Tibial nerve (tissue), 4 donors: ENCODE measurements at regions not wholly inside any gene's neighbourhood (a gene's known extent, or its start where the extent isn't known, plus 50 kb on each side); places are given as distances from the start of the nearest gene placed in this dataset.
"Not testable (repeated sequence)": the region's sequence is repeated elsewhere in the genome, so short reads cannot be mapped to it uniquely, and the experiment has no call there.

ENCODE experiments used
- DNase-seq, 2 donors: peaks; one replicate each; pipeline ENCODE4 v3.0.0-alpha.2; 2019; ENCODE audit warnings: low spot score in 2 of 2
- H3K27ac ChIP-seq, 4 donors: fragments of 200-600 bp; sonication (generic) in 3 of 4; one replicate each; pipeline ENCODE4 v1.5.1; 2017 to 2019; ENCODE audit warnings: mild to moderate bottlenecking in 1 of 4
- H3K27me3 ChIP-seq, 2 donors: fragments of 200-600 bp; sonication (generic) in 1 of 2; one replicate each; pipeline versions ENCODE4 v1.5.1 to v1.6.0; 2017 to 2019
- H3K36me3 ChIP-seq, 3 donors: fragments of 200-600 bp; sonication (generic); one replicate each; pipeline ENCODE4 v1.5.1; 2018 to 2019
- H3K4me1 ChIP-seq, 4 donors: fragments of 200-600 bp; sonication (generic) in 3 of 4; one replicate each; pipeline ENCODE4 v1.5.1; 2017 to 2019
- H3K4me3 ChIP-seq, 4 donors: fragments of 200-600 bp; sonication (generic) in 3 of 4; one replicate each; pipeline ENCODE4 v1.5.1; 2017 to 2019; ENCODE audit warnings: mild to moderate bottlenecking in 1 of 4, moderate library complexity in 1 of 4
- H3K9me3 ChIP-seq, 4 donors: fragments of 200-600 bp; sonication (generic) in 3 of 4; one replicate each; pipeline ENCODE4 v1.5.1; 2017 to 2019
- EP300 ChIP-seq, 2 donors: sonication (generic); formaldehyde crosslinking; IDR thresholded peaks; one replicate each; pipeline ENCODE4 v1.6.1; 2017; ENCODE audit warnings: antibody characterized with exemption in 2 of 2, mild to moderate bottlenecking in 1 of 2
- POLR2A ChIP-seq, 2 donors: fragments of 450-650 bp; IDR thresholded peaks; one replicate each; pipeline ENCODE4 v1.6.1; 2017; ENCODE audit warnings: antibody characterized with exemption in 2 of 2, mild to moderate bottlenecking in 2 of 2, moderate library complexity in 2 of 2
- WGBS, 2 donors: methylation state at CpG; one replicate each; pipeline ENCODE4 v1.1.5; 2018; 5-methylcytosine and 5-hydroxymethylcytosine counted together
- TF ChIP-seq, protein P1 (sequence below), 5 experiments: fragments of 200-600 bp in 3 of 5; fragments of 450-650 bp in 2 of 5; sonication (generic) in 3 of 5; IDR thresholded peaks; one replicate each; pipeline ENCODE4 v1.5.1; 2016 to 2019; ENCODE audit warnings: antibody characterized with exemption in 5 of 5, mild to moderate bottlenecking in 3 of 5, moderate library complexity in 2 of 5

DNA sequence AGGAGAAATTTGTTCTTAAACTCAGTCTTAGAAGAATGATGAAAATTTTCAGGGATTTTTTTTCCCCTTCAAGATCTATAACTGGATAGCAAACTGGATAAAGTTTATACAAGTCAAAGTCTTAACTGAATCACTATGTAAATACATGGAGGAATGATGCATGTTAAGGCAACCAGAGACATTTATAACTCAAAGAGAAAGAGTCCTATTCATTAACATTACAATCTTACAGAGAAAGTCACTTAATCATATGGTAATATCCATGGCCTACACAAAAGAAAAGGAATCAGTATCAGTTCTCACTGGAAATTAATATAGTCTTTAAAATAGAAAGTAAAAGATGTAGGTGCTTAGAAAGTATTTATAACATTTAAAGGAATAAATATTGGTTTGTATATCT, 869.1 kb downstream of the TBL1XR1 start:
- no peaks in the 10 kb centered on the region for H3K36me3 ChIP-seq
- TF ChIP-seq, protein P1, sequence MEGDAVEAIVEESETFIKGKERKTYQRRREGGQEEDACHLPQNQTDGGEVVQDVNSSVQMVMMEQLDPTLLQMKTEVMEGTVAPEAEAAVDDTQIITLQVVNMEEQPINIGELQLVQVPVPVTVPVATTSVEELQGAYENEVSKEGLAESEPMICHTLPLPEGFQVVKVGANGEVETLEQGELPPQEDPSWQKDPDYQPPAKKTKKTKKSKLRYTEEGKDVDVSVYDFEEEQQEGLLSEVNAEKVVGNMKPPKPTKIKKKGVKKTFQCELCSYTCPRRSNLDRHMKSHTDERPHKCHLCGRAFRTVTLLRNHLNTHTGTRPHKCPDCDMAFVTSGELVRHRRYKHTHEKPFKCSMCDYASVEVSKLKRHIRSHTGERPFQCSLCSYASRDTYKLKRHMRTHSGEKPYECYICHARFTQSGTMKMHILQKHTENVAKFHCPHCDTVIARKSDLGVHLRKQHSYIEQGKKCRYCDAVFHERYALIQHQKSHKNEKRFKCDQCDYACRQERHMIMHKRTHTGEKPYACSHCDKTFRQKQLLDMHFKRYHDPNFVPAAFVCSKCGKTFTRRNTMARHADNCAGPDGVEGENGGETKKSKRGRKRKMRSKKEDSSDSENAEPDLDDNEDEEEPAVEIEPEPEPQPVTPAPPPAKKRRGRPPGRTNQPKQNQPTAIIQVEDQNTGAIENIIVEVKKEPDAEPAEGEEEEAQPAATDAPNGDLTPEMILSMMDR (IDR thresholded peaks at IDR 0.05): no peak
- TF ChIP-seq POLR2A (IDR thresholded peaks at IDR 0.05): no peak
- no peak for TF ChIP-seq EP300 (IDR thresholded peaks at IDR 0.05)
- H3K27ac ChIP-seq: no peak overlapping the region
- H3K4me1 ChIP-seq: no peaks in the 10 kb centered on the region
- H3K9me3 ChIP-seq: no peaks in the 10 kb centered on the region
- DNase-seq: no peak
- H3K27me3 ChIP-seq: no peaks in the 10 kb centered on the region
- H3K4me3 ChIP-seq: no peak overlapping the region

DNA sequence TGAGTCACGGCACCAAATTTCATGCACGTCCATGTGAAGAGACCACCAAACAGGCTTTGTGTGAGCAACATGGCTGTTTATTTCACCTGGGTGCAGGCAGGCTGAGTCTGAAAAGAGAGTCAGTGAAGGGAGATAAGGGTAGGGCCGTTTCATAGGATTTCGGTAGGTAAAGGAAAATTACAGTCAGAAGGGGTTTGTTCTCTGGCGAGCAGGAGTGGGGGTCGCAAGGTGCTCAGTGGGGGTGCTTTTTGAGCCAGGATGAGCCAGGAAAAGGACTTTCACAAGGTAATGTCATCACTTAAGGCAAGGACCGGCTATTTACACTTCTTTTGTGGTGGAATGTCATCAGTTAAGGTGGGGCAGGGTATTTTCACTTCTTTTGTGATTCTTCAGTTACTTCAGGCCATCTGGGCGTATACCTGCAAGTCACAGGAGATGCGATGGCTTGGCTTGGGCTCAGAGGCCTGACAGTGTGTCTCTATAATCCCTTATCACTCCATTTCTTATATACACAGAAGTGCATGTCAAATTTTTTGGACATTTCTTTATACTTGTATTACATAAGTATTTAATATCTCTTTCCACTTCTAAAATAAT, 870.3 kb downstream of the TBL1XR1 start:
- H3K36me3 ChIP-seq, DNase-seq, H3K4me3 ChIP-seq, H3K9me3 ChIP-seq, H3K27me3 ChIP-seq, H3K27ac ChIP-seq, H3K4me1 ChIP-seq: not testable (repeated sequence)
- WGBS, 2 donors: 82 to 90% methylated on average over 9 of the region's 9 CpGs

DNA sequence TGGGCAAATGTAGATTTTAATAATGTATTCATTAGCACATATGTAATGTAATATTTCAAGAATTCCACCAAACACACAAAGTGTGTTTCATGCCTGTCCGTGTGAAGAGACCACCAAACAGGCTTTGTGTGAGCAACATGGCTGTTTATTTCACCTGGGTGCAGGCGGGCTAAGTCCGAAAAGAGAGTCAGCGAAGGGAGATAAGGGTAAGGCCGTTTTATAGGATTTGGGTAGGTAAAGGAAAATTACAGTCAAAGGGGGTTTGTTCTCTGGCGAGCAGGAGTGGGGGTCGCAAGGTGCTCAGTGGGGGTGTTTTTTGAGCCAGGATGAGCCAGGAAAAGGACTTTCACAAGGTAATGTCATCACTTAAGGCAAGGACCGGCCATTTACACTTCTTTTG, 875.8 kb downstream of the TBL1XR1 start:
- not testable (repeated sequence) for H3K4me3 ChIP-seq, DNase-seq, H3K36me3 ChIP-seq, H3K9me3 ChIP-seq, H3K27ac ChIP-seq, H3K27me3 ChIP-seq, H3K4me1 ChIP-seq
- 86% methylated on average over 8 of the region's 8 CpGs for WGBS, 2 donors

DNA sequence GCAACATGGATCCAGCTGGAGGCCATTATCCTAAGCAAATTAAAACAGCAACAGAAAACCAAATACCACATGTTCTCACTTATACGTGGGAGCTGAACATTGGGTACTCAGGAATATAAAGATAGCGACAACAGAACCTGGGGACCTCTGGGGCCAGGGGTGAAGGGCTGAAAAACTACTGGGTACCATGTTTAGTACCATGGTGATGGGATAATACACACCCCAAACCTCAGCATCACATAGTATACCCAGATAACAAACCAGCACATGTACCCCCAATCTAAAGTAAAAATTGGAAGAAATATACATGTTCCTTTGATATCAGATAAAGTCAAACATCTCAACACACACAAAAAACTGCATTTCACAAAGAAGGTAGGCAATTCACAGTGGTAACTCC, 876.2 kb downstream of the TBL1XR1 start:
- no peak for TF ChIP-seq POLR2A (IDR thresholded peaks at IDR 0.05)
- TF ChIP-seq, protein P1 (IDR thresholded peaks at IDR 0.05): no peak
- no peak for TF ChIP-seq EP300 (IDR thresholded peaks at IDR 0.05)
- no peak for DNase-seq
- H3K27ac ChIP-seq: no peak overlapping the region
- H3K4me3 ChIP-seq: no peak overlapping the region
- H3K27me3 ChIP-seq: no peaks in the 10 kb centered on the region
- H3K4me1 ChIP-seq: no peaks in the 10 kb centered on the region
- no peaks in the 10 kb centered on the region for H3K9me3 ChIP-seq
- H3K36me3 ChIP-seq: no peaks in the 10 kb centered on the region
- WGBS, 2 donors: 84 to 87% methylated on average over 2 of the region's 2 CpGs

DNA sequence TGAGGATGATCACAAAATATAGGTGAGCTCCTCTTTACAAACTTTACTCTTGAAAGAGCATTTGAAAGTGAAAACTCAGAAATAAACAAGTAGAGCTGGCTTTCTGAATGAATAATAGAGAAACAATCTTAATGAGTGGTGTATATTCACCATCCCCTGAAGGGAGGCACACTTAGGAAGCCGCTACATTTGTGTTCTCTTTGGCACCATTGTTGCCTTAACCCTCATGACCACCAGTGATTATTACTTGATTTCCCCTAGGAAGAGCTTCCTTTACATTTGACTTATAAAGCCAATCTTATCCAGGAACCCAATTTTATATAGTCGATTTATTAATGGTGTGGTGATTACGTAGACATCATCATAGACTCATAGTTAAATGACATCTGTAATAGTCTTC, 883.9 kb downstream of the TBL1XR1 start:
- no peaks in the 10 kb centered on the region for H3K27me3 ChIP-seq
- no peak overlapping the region for H3K27ac ChIP-seq
- no peaks in the 10 kb centered on the region for H3K36me3 ChIP-seq
- 53 to 84% methylated on average over 3 of the region's 3 CpGs for WGBS, 2 donors
- no peak overlapping the region for H3K4me3 ChIP-seq
- no peaks in the 10 kb centered on the region for H3K4me1 ChIP-seq
- no peak for DNase-seq
- no peaks in the 10 kb centered on the region for H3K9me3 ChIP-seq
- no peak for TF ChIP-seq POLR2A (IDR thresholded peaks at IDR 0.05)
- no peak for TF ChIP-seq EP300 (IDR thresholded peaks at IDR 0.05)
- TF ChIP-seq, protein P1 (IDR thresholded peaks at IDR 0.05): no peak

DNA sequence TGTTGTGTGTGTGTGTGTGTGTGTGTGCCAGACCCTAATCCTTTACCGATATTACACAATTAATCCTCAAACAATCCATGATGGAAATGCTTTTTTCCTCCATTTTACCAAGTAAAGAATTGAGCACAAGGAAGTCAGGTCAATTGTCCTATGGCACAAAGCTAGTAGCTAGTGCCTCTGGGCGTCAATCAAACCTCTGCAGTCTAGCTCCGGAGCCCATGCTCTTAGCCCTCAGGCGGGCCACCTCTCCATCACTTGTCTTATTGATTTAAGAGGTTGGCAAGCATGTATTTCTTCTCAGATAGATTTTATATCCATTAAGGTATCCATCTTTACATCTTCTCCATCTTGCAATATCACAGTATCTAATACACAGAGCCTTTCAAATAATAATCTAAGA, 886.6 kb downstream of the TBL1XR1 start:
- 95% methylated on average over 4 of the region's 4 CpGs for WGBS, 2 donors

More for the DNA sequence above, 886.6 kb downstream of the TBL1XR1 start:
- Histone ChIP-seq H3K9me3 (no peaks in the 10 kb centered on the region), H3K4me3 (no peak overlapping the region), H3K27ac (no peak overlapping the region), H3K27me3 (no peaks in the 10 kb centered on the region), H3K4me1 (no peaks in the 10 kb centered on the region), H3K36me3 (no peaks in the 10 kb centered on the region)
- TF ChIP-seq EP300 (IDR thresholded peaks at IDR 0.05): no peak
- TF ChIP-seq, protein P1 (IDR thresholded peaks at IDR 0.05): no peak
- no peak for TF ChIP-seq POLR2A (IDR thresholded peaks at IDR 0.05)
- DNase-seq: no peak
